Lung (tissue), 11 donors: ENCODE measurements at regions not wholly inside any gene's neighbourhood (a gene's known extent, or its start where the extent isn't known, plus 50 kb on each side); places are given as distances from the start of the nearest gene placed in this dataset.

Experiments
- ATAC-seq: fragments of 200-7000 bp; cut with Tn5 transposase; one replicate; pipeline ENCODE4 v1.9.1; 2020; ENCODE audit warnings: moderate number of reproducible peaks; ENCODE audit not compliant: insufficient read depth, low FRiP score
- DNase-seq, 3 donors: peaks; one replicate each; pipeline ENCODE4 v3.0.0-alpha.2; 2013 to 2017
- H3K27ac ChIP-seq, 2 donors: one replicate each; pipeline ENCODE4 v1.5.1; 2013; ENCODE audit warnings: mild to moderate bottlenecking in 2 of 2, moderate library complexity in 2 of 2, control low read depth in 1 of 2, inconsistent platforms in 1 of 2, low read depth in 1 of 2, low read length in 1 of 2
- H3K27me3 ChIP-seq, 3 donors: one replicate each; pipeline ENCODE4 v1.5.1; 2013; ENCODE audit warnings: low read length in 2 of 3; ENCODE audit not compliant: control insufficient read depth in 3 of 3, insufficient read depth in 3 of 3
- H3K36me3 ChIP-seq, 4 donors: one replicate each; pipeline ENCODE4 v1.5.1; 2013; ENCODE audit warnings: low read length in 4 of 4, mild to moderate bottlenecking in 1 of 4, moderate library complexity in 1 of 4; ENCODE audit not compliant: control insufficient read depth in 4 of 4, insufficient read depth in 4 of 4
- H3K4me1 ChIP-seq, 5 donors: one replicate each; pipeline ENCODE4 v1.5.1; 2013; ENCODE audit warnings: low read length in 5 of 5, mild to moderate bottlenecking in 2 of 5, moderate library complexity in 1 of 5; ENCODE audit not compliant: control insufficient read depth in 5 of 5, insufficient read depth in 5 of 5
- H3K4me3 ChIP-seq: one replicate; pipeline ENCODE4 v1.5.1; 2013; ENCODE audit warnings: mild to moderate bottlenecking, control low read depth, moderate library complexity
- H3K9ac ChIP-seq, 2 donors: one replicate each; pipeline ENCODE4 v1.5.1; 2013; ENCODE audit warnings: low read length in 2 of 2, control low read depth in 1 of 2; ENCODE audit not compliant: insufficient read depth in 1 of 2
- H3K9me3 ChIP-seq, 4 donors: one replicate each; pipeline ENCODE4 v1.5.1; 2013; ENCODE audit warnings: low read length in 3 of 4, mild to moderate bottlenecking in 1 of 4, moderate library complexity in 1 of 4; ENCODE audit not compliant: control insufficient read depth in 4 of 4, insufficient read depth in 3 of 4
- WGBS, 2 donors: extraction: QIAGEN DNeasy Blood & Tissue Kit; methylation state at CpG; one replicate each; pipeline ENCODE4 v1.1.7; 2013; 5-methylcytosine and 5-hydroxymethylcytosine counted together
- TF ChIP-seq, protein P1 (sequence below): IDR thresholded peaks from 2 replicates; pipeline ENCODE4 v1.5.1; 2012; ENCODE audit warnings: mild to moderate bottlenecking; ENCODE audit errors: control extremely low read depth, extremely low read depth
- donor health status: control.
- donor health status: control.
- donor health status: Bipolar disorder and iron deficiency.
- donor health status: healthy.
- donor health status: DM: yes; HTN: yes; CAD: no.

GRCh38 chr6:66930559-66931290 lies 1223.7 kb upstream of the EYS start:
- TF ChIP-seq, protein P1, sequence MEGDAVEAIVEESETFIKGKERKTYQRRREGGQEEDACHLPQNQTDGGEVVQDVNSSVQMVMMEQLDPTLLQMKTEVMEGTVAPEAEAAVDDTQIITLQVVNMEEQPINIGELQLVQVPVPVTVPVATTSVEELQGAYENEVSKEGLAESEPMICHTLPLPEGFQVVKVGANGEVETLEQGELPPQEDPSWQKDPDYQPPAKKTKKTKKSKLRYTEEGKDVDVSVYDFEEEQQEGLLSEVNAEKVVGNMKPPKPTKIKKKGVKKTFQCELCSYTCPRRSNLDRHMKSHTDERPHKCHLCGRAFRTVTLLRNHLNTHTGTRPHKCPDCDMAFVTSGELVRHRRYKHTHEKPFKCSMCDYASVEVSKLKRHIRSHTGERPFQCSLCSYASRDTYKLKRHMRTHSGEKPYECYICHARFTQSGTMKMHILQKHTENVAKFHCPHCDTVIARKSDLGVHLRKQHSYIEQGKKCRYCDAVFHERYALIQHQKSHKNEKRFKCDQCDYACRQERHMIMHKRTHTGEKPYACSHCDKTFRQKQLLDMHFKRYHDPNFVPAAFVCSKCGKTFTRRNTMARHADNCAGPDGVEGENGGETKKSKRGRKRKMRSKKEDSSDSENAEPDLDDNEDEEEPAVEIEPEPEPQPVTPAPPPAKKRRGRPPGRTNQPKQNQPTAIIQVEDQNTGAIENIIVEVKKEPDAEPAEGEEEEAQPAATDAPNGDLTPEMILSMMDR = no peak
- WGBS, 2 donors = 86 to 89% methylated on average over 2 of the region's 2 CpGs
- no peak overlapping the region for H3K27ac ChIP-seq
- H3K36me3 ChIP-seq = no peaks in the 10 kb centered on the region
- ATAC-seq (no peak), DNase-seq (no peak)
- H3K4me1 ChIP-seq = no peaks in the 10 kb centered on the region
- no peak overlapping the region for H3K4me3 ChIP-seq
- no peaks in the 10 kb centered on the region for H3K27me3 ChIP-seq
- peaks cover 0 to 10% (median 6%) of the 10 kb centered on the region in 4 donors for H3K9me3 ChIP-seq
- H3K9ac ChIP-seq = no peak overlapping the region

- DNase-seq (no peak), ATAC-seq (no peak)
- TF ChIP-seq, protein P1 = no peak
- Histone ChIP-seq H3K36me3 (no peaks in the 10 kb centered on the region), H3K9me3 (peaks cover 2 to 17% (median 14%) of the 10 kb centered on the region in 4 donors), H3K27ac (no peak overlapping the region), H3K4me3 (no peak overlapping the region), H3K27me3 (no peaks in the 10 kb centered on the region), H3K4me1 (no peaks in the 10 kb centered on the region), H3K9ac (no peak overlapping the region)
- 90% methylated on average over 5 of the region's 5 CpGs for WGBS, 2 donors
These were observed 1219.0 kb upstream of the EYS start for GRCh38 chr6:66926060-66926459.

GRCh38 chr6:66913657-66914056 lies 1206.6 kb upstream of the EYS start:
- DNase-seq = no peak

More at GRCh38 chr6:66913657-66914056, 1206.6 kb upstream of the EYS start:
- TF ChIP-seq, protein P1 = no peak
- Histone ChIP-seq H3K9ac (no peak overlapping the region), H3K4me3 (no peak overlapping the region), H3K27ac (no peak overlapping the region), H3K9me3 (no peaks in the 10 kb centered on the region), H3K4me1 (no peaks in the 10 kb centered on the region), H3K27me3 (no peaks in the 10 kb centered on the region), H3K36me3 (no peaks in the 10 kb centered on the region)
- WGBS, 2 donors = 73 to 77% methylated on average over 2 of the region's 2 CpGs
- ATAC-seq = no peak
